ENCODE measurements at regions not wholly inside any gene's neighbourhood (a gene's known extent, or its start where the extent isn't known, plus 50 kb on each side); places are given as distances from the start of the nearest gene placed in this dataset.
"Not testable (repeated sequence)": the region's sequence is repeated elsewhere in the genome, so short reads cannot be mapped to it uniquely, and the experiment has no call there.

DNA sequence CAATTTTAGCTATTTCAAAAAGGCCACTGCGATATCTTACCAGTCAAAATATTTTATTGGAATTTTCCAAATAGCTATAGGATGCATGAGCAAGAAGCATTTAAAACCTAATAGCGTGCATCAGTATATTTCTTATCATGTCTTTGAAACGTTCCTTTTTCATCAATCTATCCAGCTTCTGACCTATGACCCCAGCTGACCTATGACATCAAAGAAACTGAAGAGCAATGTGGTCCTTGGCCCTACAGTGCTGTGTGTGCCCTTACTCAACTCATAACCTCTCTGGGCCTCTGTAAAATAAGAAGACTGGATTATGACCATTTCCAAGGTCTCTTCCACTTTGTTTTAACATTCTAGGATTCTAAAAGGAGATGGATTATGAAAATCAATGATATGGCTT is 118.2 kb downstream of the ZNF22 start:
- DNase-seq (ENCODE audit: low spot score), result no peak

DNA sequence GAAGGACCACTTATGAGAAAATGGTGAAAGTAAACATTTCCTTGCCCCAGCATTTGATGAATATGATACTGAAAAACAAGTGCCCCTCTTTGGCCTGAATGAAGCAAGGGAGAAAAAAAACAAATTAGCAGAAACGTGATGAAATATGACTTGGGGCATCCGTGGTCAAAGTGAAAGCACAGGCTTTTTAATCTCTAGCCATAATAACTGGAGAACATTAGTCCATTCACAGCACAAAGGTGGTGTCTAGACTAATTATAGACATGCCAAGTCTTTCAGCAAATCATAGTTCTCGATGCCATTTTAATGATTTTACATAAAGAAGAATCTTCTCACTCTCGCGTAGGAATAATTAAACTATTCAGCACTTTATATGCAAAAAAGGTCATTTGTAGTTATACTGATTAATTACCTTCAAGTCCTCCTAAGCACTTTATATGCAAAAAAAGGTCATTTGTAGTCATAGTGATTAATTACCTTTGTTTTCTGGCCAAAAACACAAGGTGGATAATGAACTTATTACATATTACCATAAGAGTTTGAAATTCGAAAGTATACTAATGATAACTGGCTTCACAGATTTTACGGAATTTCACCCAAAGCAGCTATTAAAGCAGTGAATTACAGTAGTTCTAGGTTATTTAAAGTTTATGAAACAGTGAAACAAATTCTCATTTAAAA is 121.6 kb downstream of the ZNF22 start:
- DNase-seq (ENCODE audit: low spot score), result not testable (repeated sequence)

DNA sequence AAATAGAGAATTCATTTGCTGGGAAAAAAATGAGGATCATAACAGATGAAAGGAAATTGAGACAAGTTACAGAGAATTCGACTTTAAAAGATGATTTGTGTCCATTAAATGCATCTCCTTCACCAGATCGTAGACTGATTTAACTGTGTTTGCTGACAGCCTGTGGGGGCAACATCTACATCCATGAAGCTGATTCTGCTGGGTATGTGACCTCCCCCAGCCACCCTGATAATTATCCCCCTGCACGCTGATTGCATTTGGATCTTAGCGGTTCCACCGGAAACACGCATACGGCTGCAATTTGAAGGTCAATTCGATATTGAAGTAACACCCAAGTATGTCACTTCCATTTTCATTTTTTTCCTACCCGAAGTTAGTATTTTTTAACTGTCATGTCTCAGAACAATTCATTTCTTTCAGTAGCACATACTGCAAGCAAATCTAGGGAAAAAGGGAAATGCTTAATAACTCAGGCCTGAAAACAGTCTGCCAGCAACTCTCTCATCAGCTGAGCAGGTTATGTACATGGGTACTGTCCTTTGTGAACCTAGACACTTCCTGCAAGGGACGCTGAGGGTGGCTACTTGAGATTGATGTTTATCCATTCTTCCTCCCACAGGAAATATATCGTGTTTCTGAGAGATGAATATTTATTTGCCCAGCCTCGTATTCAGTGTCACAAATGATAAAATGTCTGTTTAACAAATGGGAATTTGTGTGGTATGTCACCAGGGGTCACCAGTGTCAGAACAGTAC is 134.9 kb downstream of the ZNF22 start:
- DNase-seq (ENCODE audit: low spot score), result no peak

DNA sequence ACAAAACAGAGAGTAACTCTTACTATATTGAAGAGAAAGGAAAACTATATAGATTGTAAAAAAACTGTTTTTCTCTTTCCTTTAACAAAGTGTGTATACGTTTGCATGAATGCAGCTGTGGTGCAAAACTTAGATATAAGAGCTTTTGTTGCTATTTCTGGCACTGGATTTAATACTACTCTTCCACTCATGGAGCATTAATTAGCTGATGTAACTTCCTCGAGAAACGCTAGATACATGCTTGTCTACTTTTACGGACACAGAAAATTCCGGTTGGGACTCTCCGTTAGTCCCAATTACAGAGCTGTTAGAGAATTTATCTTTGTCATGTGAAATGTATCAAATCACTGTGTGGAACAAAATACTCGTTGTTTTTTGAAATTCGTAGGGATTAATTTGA is 135.5 kb downstream of the ZNF22 start:
- no peak for DNase-seq (ENCODE audit: low spot score)

DNA sequence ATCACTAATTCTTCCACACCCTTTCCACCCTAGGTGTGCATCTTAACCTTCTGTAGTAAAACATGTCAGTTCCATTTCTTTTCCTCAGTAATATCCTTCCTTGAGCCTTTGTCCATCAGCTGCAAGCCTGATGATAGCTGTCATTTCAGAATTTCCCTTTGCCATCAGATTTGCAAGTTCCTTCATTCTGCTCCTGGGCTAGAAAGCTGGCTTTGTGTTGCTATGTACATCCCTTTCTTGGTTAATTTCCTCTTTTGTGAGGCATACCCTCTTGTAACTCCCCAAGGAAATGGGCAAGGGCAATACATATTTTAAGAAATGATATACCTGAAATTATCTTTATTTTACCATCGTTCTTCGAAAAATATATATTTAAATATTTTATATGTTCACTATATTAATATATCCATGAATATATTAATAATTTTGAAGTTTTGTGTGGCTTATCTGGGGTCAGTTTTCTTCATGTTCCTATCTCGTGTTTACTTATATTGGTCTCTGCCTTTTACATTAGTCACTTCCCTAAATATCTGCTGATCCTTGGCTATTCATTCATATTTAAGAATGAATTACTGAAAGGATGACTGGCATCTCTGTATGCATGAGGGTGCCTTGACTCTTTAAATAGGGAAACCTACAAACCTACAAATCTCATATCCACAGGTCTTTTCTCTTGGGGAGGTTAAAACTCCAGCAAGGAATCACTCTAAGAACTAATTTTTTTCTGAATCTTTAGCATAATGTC is 143.8 kb downstream of the ZNF22 start:
- no peak for DNase-seq (ENCODE audit: low spot score)

DNA sequence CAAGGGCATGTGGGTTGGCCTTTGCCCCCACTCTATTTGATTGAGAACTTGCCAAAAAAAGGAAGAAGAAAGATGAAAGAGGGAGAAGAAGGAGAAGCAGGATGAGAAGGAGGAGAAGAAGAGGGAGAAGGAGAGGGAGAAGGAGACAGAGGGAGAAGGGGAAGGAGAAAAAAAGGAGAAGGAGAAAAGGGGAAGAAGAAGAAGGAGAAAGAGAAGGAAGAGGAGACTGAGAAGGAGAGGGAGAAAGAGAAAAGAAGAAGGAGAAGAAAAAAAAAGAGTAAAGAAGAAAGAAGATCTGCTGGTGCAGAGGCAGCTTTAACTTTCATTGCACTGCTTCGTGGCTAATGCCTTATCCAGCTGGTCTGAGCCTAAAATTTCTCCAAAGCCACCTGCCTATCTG is 144.4 kb downstream of the ZNF22 start:
- not testable (repeated sequence) for DNase-seq (ENCODE audit: low spot score)

DNA sequence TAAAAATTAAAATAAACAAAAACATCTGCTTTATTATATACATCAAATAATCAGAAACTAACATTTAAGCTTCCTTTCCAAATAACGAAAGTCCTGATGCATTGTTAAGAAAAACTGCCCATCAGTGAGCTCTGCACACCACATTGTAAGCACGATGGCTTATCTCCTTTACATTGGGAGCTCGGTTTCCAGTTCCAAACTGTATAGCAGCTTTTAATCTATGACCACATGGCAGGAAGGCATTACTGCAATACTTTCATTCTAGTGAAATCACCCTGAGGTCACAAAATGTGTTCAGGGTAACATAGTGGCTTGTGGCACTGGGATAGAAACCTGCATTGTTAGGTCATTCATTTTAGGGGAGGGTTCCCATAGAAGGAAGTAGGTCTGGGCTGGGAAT is 146.3 kb downstream of the ZNF22 start:
- DNase-seq (ENCODE audit: low spot score), result no peak

DNA sequence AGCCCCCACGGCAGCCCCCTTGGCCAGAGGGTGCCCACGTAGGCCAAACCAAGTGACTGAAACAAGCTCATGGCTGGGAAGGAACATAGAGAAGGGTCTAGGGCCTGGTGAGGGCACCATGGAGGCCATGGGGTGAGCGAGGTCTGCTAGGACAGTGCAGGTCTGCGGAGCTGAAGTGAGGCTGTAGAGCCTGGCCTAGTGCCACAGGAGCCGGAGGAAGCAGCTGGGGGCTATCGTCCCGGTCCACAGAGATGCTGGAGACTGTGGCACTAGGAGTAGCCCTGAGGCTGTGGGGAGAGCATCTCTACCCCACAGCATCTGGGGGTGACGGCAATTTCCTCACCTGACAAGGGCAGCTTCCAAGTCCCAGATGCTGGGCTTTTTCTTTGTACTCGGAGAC is 150.3 kb downstream of the ZNF22 start:
- no peak for DNase-seq (ENCODE audit: low spot score)

DNA sequence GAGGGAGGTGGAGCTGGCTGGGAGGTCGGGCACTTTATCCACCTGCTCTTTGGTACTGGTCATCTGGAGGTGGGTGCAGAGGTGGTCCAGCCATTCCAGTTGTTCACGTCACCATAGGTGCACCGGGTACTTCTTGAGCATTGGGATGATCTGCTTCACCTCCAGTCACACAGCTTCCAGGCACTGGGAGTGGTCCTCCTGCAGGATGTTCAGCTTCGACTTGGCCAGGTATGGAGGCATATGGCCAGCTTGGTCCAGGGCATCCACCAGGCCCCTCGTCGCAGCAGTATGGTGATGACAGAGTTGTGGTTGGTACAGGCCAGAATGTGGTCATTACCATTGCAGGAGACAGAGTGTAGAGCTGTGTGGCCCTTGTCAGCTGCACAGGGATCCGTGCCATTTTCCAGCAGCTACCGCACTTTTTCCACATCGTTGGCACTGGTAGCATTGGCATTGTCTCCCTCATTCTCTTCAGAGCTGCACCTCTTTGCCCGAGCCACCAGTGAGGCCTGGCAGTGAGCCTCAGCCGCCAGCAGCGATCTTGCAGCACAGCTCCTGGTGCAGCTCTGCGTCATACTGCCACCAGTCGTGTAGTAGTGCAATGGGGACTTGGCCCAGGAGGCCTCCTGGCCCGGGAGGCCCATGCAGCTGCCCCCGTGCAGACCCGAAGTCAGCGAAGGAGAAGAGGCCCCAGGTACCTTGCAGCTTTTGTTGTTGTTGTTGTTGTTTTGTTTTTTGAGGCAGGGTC is 150.9 kb downstream of the ZNF22 start:
- no peak for DNase-seq (ENCODE audit: low spot score)

DNA sequence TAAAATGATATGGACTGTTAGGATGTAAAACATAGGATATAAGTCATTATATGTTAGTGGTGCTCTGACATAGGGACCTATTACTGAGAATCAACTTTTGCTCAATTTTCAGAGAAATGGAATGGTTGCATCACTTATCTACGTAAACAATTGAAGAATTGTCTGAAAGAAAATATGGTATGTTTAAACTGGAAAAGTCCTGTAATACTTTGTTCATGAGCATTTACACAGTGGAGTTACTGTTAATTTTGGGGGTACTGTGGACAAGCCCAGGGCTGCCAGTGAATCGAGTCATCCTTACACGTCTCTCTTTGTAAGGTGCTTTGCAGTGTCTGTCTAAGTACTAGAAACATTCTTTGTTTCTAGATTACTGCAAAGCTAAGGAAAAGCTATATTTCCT is 152.0 kb downstream of the ZNF22 start:
- no peak for DNase-seq (ENCODE audit: low spot score)

DNA sequence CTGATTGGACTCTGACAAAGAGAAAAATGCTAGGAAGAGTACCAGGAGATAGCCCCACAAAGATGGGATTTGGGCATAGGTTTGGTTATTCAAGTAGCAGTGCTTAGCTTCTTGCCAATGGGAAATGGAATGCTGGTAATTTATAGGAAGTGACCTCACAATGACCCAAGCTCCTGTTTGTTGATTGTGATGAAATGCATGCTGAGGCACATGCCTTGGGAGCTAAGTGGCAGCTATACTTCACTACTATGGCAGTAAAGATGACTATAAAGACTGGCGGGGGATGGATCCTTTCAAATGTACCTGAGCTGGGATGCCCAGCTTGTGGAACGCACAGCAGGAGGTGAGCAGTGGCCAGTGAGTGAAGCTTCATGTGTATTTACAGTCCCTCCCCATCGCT is 153.8 kb downstream of the ZNF22 start:
- no peak for DNase-seq (ENCODE audit: low spot score)

DNA sequence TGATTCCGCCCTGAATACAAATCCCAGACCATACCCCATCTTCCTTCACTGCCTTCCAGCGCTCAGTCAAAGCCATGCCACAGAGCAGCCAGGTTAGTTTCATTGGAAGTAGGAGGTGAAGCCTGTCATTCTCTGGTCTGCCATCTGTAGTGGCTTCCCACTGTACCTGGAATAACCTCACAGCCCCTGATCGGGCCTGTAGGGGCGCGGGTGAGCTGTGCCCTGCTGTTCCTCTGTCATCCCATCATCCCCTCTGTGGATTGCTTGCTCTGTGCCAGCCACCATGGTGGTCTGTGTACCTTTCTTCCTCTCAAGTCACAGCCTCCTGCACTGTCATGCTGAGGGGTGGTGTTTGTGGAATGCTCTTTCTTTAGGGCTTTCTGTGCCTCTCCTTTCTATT is 155.1 kb downstream of the ZNF22 start:
- DNase-seq (ENCODE audit: low spot score), result no peak

DNA sequence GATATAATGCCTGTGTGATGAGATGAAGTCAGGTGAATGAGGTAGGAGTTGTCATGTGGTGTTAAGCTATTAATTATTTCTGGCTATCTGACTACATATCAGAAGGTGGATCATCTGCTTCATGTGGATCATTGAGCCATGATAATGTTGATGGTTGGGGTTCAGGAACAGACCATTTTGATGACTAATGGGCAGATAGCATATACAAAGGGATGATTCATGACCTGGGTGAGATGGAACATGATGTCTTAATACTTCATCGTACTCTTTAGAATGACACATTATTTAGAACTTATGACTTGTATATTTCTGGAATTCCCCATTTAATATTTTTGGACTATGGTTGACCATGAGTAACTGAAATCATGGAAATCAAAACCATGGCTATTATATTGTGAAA is 155.1 kb downstream of the OR13A1 start:
- no peak for DNase-seq (ENCODE audit: low spot score)

DNA sequence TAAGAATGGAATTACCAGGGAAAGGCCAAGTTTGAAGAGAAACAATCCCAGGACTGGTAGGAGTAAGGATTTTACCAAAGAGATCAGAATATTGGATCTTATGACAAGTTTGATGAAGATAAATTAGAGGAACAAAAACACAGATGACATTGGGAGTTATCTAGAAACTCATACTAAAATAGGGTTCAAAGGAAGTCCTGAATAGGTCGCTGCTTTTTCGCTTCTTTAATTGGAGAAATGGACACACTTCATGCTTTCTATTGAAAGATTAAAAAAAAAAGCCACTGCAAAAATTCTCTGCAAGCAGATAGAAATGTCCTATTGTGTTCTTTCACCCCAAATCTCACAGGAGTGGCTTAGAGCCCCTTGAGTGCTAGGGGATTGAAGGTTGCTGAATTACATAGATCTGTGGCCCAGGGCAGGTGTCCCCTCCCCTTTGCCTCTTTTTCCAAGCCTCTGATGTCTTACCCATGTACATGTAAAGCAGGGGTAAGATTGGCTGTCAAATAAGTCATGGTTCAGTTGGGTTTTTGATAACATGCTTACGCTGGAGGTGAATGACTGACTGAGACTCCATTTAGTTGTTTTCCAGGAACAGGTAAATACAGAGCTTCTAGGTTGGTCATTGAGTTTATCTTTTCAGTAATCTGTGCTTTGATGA is 152.0 kb downstream of the OR13A1 start:
- no peak for DNase-seq (ENCODE audit: low spot score)

DNA sequence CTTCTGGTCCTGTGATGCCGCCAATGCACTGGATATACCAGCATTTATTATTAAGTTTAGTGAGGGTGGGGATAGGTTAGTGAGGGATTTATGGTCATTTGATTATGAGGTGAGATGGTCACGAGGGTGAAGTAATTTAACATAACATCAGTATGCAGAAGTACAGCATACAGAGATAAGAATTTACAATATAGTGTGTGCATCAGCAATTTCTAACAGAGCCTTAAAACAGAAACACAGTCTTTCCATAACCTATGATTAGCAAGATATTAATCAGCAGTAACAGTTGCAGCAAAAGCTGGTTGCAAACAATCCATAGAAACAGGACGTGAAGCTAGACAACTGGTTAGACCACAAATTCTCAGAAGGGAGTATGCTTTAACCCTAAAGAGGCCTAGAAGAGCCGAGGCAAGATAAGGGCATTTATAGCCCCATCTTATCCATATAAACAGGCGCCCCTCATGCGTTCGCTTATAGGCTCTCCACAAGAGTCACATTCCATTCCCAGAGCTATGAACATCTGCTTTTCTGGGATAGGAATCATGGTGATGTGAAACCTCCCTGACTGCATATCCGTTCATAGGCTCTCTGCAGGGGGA is 139.8 kb downstream of the OR13A1 start:
- DNase-seq (ENCODE audit: low spot score), result not testable (repeated sequence)

DNA sequence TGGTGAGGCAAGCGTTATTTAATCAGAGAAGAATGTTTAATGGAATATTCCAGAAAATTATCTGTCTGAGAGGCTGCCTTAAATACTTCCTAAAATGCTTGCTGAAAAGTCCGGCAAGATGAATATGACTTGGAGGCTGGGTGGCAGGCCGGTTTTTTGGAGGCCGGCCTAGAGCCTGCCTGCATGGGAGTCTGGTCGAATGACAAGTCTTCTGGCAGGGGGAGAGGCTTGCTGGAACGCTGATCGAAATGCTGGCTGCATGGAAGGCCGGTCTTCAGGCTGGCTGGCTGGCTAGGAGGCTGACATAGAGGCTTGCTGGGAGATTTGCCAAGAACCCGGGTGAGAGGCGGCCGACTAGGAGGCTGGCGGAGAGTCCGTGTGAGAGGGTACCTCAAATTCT is 135.7 kb downstream of the OR13A1 start:
- DNase-seq (ENCODE audit: low spot score), result peak; percentile 14

DNA sequence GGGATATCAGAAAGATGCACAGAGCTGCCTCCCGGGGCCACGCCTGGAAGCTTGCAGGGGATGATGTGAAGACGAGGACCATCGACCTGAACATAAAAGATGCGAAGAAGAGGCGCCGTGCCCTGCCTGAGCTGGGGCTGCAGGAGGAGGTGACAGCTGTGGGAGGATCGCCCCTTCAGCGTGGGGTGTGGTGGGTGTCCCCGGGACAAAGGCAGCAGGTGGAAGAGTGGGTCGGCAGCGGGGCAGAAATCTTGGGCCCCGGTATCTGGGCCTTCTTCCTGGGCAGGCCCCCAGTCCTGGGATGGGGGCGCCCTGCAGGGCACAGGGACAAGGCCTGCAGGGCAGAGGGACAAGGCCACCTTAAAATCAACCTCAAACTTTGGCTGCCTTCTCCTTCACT is 134.9 kb downstream of the OR13A1 start:
- no peak for DNase-seq (ENCODE audit: low spot score)

DNA sequence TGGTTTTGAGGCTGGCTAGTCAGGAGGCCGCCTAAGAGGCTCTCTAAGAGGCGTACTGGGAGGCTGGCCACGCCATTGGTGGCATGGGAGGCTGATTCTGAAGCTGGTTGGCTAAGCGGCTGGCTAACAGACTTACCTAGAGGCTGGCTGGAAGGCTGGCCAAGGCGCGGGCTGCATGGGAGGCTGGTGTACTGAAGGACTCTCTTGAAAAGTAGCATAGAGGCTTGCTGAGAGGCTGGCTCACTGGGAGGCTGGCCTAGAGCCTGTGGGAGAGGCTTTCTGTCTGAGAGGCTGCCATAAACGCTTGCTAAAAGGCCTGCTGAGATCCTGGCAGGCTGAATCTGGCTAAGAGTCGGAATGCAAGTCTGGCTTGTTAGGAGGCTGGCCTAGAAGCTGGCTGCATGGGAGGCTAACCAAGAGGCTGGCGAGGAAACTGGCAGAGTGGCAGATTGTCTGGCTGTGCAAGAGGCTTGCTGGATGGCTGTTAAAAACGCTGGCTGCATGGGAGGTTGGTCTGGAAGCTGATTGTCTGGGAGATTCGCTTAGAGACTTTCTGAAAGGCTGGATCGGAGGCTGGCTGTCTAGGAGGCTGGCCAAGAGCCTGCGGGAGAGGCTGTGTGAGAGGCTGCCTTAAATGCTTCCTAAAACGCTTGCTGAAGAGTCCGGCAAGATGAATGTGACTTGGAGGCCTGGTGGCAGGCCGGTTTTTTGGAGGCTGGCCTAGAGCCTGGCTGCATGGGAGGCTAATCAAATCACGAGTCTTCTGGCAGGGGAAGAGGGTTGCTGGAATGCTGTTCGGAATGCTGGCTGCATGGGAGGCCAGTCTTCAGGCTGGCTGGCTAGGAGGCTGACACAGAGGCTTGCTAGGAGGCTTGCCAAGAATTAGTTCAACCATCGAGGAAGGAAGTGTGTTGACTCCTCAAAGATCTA is 134.2 kb downstream of the OR13A1 start:
- peak; percentile 75 for DNase-seq (ENCODE audit: low spot score)

DNA sequence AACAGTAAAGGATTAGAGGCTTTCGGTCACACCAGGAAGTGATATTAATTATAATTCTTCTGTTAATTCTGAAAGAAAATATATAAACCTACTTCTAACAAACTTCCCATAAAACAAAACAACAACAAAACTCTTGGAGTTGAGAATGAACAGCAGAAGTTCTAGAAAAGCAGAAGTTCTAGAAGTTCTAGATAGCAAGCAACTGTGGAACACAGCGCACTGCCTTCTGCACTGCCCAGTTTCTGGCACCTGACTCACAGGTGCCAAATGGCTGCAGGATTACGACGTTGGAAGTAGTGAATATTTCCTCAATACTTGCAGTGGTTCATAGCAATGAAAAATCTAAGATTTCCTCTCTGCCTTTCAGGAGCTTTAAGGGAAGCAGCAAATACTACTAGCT is 132.2 kb downstream of the OR13A1 start:
- no peak for DNase-seq (ENCODE audit: low spot score)

DNA sequence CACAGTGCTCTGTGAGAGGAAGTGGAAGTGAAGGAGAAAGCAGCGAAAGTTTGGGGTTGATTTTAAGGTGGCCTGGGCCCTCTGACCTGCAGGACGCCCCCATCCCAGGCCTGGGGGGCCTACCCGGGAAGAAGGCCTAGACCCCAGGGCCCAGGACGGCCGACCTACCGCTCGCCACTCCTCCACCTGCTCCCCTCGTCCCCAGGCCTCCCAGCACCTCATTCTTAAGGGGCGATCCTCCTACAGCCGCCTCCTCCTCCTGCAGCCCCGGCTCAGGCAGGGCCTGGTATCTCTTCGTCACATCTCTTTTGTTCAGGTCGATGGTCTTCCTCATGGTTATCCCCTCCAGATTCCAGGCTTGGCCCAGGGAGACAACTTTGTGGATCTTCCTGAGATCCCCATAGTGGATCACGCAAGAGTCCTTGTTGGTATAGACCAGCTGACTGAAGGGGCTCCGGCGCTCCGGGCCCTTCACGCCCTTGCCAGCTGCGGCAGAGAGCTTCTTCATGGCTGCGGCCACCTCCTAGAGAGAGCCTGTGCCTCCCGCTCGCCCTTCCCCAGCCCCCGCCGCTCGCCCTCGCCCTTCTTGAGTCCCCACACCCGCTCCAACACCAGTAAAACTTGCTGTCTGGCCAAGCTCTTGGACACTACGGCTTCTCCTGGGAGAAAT is 117.5 kb downstream of the OR13A1 start:
- no peak for DNase-seq (ENCODE audit: low spot score)
